Mucosa of descending colon (tissue), 3 donors: ENCODE measurements at regions not wholly inside any gene's neighbourhood (a gene's known extent, or its start where the extent isn't known, plus 50 kb on each side); places are given as distances from the start of the nearest gene placed in this dataset.

ENCODE experiments used
- ATAC-seq: fragments of 200-7000 bp; cut with Tn5 transposase; one replicate; pipeline ENCODE4 v1.9.1; 2020; ENCODE audit warnings: mild to moderate bottlenecking, moderate library complexity
- DNase-seq, 3 donors: peaks; one replicate each; pipeline ENCODE4 v3.0.0-alpha.2; 2020
- H3K36me3 ChIP-seq: fragments of 200-600 bp; one replicate; pipeline ENCODE4 v1.8.0; 2021; ENCODE audit warnings: low read depth, mild to moderate bottlenecking
- H3K4me1 ChIP-seq: fragments of 200-600 bp; one replicate; pipeline ENCODE4 v1.8.0; 2021; ENCODE audit warnings: low read depth, mild to moderate bottlenecking
- H3K4me3 ChIP-seq: fragments of 200-600 bp; one replicate; pipeline ENCODE4 v1.8.0; 2021; ENCODE audit warnings: mild to moderate bottlenecking
- H3K9me3 ChIP-seq: fragments of 200-600 bp; one replicate; pipeline ENCODE4 v1.8.0; 2021; ENCODE audit warnings: mild to moderate bottlenecking
- intact Hi-C, 2 donors: fragments of 100-400 bp; cut with DNase I in 1 of 2; cut with micrococcal nuclease in 1 of 2; formaldehyde crosslinking; loops; one replicate each; pipeline versions ENCODE4 v1.11.0 to v1.11.1; 2022; cut with DNase I, micrococcal nuclease
- TF ChIP-seq, protein P1 (sequence below): fragments of 200-600 bp; IDR thresholded peaks from one replicate; pipeline ENCODE4 v1.8.0; 2022; ENCODE audit warnings: antibody characterized with exemption, mild to moderate bottlenecking
- donor health status: DM: no; HTN: no; CAD: no; lungs with moderate emphysema.
- donor health status: DM: no; HTN: no; CAD: no.
- donor health status: DM: no; HTN: yes; CAD: no.

DNA sequence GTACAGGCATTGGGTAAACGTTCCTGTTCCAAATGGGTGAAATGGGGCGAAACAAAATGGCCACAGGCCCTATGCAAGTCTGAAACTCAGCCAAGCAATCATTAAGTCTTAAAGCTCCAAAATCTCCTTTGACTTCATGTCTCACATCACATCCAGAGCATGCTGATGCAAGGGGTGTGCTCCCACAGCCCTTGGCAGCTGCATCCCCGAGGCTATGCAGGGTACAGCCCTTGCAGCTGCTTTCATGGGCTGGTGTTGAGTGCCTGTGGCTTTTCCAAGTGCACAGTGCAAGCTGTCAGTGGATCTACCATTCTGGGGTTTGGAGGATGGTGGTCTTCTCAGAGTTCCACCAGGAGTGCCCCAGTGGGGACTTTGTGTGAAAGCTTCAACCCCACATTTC is 270.0 kb upstream of the CDYL start:
- DNase-seq (no peak), ATAC-seq (no peak)
- Histone ChIP-seq H3K9me3 (no peaks in the 10 kb centered on the region), H3K36me3 (no peaks in the 10 kb centered on the region), H3K4me1 (no peaks in the 10 kb centered on the region), H3K4me3 (no peak overlapping the region)
- TF ChIP-seq, protein P1, sequence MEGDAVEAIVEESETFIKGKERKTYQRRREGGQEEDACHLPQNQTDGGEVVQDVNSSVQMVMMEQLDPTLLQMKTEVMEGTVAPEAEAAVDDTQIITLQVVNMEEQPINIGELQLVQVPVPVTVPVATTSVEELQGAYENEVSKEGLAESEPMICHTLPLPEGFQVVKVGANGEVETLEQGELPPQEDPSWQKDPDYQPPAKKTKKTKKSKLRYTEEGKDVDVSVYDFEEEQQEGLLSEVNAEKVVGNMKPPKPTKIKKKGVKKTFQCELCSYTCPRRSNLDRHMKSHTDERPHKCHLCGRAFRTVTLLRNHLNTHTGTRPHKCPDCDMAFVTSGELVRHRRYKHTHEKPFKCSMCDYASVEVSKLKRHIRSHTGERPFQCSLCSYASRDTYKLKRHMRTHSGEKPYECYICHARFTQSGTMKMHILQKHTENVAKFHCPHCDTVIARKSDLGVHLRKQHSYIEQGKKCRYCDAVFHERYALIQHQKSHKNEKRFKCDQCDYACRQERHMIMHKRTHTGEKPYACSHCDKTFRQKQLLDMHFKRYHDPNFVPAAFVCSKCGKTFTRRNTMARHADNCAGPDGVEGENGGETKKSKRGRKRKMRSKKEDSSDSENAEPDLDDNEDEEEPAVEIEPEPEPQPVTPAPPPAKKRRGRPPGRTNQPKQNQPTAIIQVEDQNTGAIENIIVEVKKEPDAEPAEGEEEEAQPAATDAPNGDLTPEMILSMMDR = no peak
- intact Hi-C loops = no loop called here

DNA sequence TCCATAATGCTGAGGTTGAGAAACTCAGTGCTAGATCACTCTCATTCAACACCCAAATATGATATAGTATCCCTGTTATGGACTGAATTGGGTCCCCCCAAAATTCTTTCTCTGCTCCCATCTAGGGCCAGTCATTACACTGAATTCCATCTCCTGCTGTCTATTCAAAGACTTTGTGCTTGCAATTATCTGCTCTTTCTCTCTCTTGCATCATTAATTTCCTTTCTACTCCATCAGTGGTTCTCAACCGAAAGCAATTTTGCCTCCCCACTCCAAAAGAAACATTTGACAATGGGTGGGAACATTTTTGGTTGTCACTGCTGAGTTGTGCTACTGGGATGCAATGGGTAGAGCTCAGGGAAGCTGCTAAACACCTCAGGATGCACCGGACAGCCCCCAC is 271.5 kb upstream of the CDYL start:
- H3K36me3 ChIP-seq = no peaks in the 10 kb centered on the region
- H3K4me1 ChIP-seq = no peaks in the 10 kb centered on the region
- intact Hi-C loops = no loop called here
- H3K9me3 ChIP-seq = no peaks in the 10 kb centered on the region
- no peak for ATAC-seq
- no peak for DNase-seq
- H3K4me3 ChIP-seq = no peak overlapping the region
- TF ChIP-seq, protein P1 = no peak

DNA sequence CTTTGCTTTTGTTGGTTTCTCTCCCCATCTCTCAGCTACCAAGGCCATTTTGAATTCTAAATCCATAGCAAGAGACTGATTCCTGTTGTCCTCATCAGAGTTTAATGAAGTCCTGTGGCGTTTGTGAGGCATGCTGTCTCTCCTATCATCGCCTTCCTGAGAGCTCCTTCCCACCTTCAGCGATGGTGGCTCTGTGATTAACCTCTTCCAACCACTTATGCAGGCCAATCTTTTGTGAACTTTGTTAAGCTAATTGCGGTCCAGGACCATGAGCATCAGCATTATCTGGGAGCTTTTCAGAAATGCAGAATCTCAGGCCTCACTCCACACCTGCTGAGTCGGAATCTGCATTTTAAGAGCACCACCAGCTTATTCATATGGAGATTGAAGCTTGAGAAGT is 272.5 kb upstream of the CDYL start:
- DNase-seq = no peak
- ATAC-seq = no peak

DNA sequence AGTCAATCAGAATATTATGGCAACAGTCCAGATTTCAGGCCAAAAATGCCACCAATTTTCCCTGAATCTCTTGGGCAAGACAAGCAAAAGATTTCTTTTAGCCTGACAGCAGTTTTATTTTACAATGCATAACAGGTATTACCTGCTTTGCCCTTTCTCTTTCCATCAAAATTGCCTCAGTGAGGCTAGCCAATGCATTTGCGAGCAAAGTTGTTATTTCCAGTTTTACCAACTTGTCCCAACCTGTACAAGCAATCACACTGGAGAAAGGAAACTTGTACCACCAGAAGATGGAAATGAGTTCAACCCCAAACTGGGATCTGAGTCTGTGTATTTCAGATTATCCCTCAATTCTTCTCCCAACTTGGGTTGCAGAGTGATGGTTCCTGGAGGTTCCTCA is 279.9 kb upstream of the CDYL start:
- Histone ChIP-seq H3K4me1 (no peaks in the 10 kb centered on the region), H3K9me3 (no peaks in the 10 kb centered on the region), H3K4me3 (no peak overlapping the region), H3K36me3 (no peaks in the 10 kb centered on the region)
- intact Hi-C loops = no loop called here
- TF ChIP-seq, protein P1 = no peak
- ATAC-seq (no peak), DNase-seq (no peak)

More for the DNA sequence above, 272.5 kb upstream of the CDYL start:
- no peaks in the 10 kb centered on the region for H3K4me1 ChIP-seq
- no peaks in the 10 kb centered on the region for H3K9me3 ChIP-seq
- TF ChIP-seq, protein P1 = no peak
- no peak overlapping the region for H3K4me3 ChIP-seq
- no peaks in the 10 kb centered on the region for H3K36me3 ChIP-seq
- intact Hi-C loops = no loop called here

DNA sequence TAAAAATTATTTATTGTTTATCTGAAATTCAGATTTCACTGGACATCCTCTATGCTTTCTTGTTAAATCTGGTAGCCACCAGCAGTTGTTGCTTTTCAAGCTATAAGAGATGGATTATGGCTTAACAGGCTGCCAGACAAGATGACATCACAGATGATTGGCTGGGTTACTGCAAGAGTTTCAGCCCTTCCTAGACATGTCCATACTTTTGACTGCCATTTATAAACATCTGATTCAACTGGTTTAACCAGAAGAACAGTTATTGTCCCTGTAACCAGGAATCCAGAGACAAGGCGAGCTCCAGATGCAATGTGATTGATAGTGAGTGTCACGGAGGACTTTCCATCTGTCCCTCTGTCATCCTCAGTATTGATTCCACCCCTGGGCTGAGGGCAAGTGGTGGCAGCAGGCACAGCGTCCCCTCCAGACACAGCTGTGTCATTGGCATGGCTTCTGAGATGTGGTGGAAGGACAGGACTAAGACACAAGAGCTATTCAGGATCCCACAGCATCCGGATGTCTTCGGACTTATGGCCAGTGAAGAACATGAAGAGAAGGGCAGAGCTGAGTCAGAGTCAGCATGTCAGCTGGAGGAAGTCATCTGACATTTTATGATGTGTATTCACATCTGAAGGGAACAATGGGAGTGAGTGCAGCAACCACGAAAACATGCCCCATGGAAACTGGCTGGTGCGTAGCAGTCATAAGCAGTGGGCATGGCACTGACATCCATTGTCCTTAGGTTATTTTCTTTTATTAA is 284.5 kb upstream of the CDYL start:
- intact Hi-C loops = no loop called here

More for the DNA sequence above, 284.5 kb upstream of the CDYL start:
- TF ChIP-seq, protein P1 = no peak
- H3K4me3 ChIP-seq = no peak overlapping the region
- no peaks in the 10 kb centered on the region for H3K4me1 ChIP-seq
- H3K36me3 ChIP-seq = no peaks in the 10 kb centered on the region
- H3K9me3 ChIP-seq = peaks cover 13% of the 10 kb centered on the region
- ATAC-seq = peak; percentile 66
- DNase-seq = no peak
